RWPE2 (cell line): ENCODE measurements at regions not wholly inside any gene's neighbourhood (a gene's known extent, or its start where the extent isn't known, plus 50 kb on each side); places are given as distances from the start of the nearest gene placed in this dataset.

Source experiments
- ATAC-seq: fragments of 200-7000 bp; cut with Tn5 transposase; 3 replicates; pipeline ENCODE4 v1.9.1; 2021; ENCODE audit warnings: low read depth
- DNase-seq: peaks from one replicate; pipeline ENCODE4 v3.0.0-alpha.2; 2020; ENCODE audit warnings: low spot score
- H3K27ac ChIP-seq: fragments of 450-650 bp; 2 replicates; pipeline ENCODE4 v1.5.1; 2017; ENCODE audit warnings: mild to moderate bottlenecking; ENCODE audit not compliant: poor library complexity, severe bottlenecking
- H3K27me3 ChIP-seq: fragments of 250-450 bp; sonication (Bioruptor Pico); 2 replicates; pipeline ENCODE4 v1.5.1; 2021; ENCODE audit warnings: mild to moderate bottlenecking, moderate library complexity; ENCODE audit not compliant: insufficient read depth, poor library complexity, severe bottlenecking
- H3K36me3 ChIP-seq: fragments of 250-450 bp; sonication (Bioruptor Pico); 2 replicates; pipeline ENCODE4 v1.5.1; 2020; ENCODE audit warnings: low read depth, mild to moderate bottlenecking, moderate library complexity
- H3K4me1 ChIP-seq: fragments of 250-450 bp; sonication (Bioruptor Pico); 2 replicates; pipeline ENCODE4 v1.5.1; 2021; ENCODE audit warnings: mild to moderate bottlenecking, moderate library complexity; ENCODE audit not compliant: insufficient read depth, poor library complexity, severe bottlenecking
- H3K4me3 ChIP-seq: fragments of 250-450 bp; sonication (Bioruptor Pico); 2 replicates; pipeline ENCODE4 v1.5.1; 2021; ENCODE audit warnings: mild to moderate bottlenecking, moderate library complexity; ENCODE audit not compliant: severe bottlenecking
- H3K9me3 ChIP-seq: fragments of 250-450 bp; sonication (Bioruptor Pico); 2 replicates; pipeline ENCODE4 v1.5.1; 2021; ENCODE audit warnings: mild to moderate bottlenecking, moderate library complexity; ENCODE audit not compliant: severe bottlenecking
- TF ChIP-seq, protein P1 (sequence below): fragments of 450-650 bp; IDR thresholded peaks from one replicate; pipeline ENCODE4 v1.5.1; 2017; ENCODE audit warnings: mild to moderate bottlenecking, moderate library complexity; ENCODE audit not compliant: poor library complexity, severe bottlenecking

DNA sequence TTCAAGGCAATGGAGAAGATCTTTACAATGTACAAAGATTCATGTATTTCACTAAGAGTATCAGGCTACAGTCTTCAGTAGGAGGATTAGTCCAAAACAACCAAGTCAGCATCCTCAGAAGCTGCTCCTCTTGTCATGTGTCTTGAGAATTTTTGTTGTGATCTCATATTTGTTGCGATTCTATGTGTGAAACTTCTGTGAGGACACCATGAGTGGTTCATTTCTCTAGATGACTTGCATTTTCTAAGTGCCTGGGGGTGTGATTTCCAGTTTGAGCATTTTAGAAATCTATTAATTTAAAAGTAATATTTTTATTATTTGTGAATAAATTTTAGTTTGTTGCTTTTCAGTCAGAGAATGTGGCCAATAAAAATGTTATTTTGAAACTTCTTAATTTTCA is 94.5 kb downstream of the RAP2A start:
- no peak for DNase-seq
- no peak overlapping the region for H3K27ac ChIP-seq
- no peaks in the 10 kb centered on the region for H3K4me1 ChIP-seq
- no peak for ATAC-seq
- no peaks in the 10 kb centered on the region for H3K9me3 ChIP-seq
- no peaks in the 10 kb centered on the region for H3K27me3 ChIP-seq
- H3K4me3 ChIP-seq = no peak overlapping the region
- H3K36me3 ChIP-seq = no peaks in the 10 kb centered on the region
- TF ChIP-seq, protein P1, sequence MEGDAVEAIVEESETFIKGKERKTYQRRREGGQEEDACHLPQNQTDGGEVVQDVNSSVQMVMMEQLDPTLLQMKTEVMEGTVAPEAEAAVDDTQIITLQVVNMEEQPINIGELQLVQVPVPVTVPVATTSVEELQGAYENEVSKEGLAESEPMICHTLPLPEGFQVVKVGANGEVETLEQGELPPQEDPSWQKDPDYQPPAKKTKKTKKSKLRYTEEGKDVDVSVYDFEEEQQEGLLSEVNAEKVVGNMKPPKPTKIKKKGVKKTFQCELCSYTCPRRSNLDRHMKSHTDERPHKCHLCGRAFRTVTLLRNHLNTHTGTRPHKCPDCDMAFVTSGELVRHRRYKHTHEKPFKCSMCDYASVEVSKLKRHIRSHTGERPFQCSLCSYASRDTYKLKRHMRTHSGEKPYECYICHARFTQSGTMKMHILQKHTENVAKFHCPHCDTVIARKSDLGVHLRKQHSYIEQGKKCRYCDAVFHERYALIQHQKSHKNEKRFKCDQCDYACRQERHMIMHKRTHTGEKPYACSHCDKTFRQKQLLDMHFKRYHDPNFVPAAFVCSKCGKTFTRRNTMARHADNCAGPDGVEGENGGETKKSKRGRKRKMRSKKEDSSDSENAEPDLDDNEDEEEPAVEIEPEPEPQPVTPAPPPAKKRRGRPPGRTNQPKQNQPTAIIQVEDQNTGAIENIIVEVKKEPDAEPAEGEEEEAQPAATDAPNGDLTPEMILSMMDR = no peak

DNA sequence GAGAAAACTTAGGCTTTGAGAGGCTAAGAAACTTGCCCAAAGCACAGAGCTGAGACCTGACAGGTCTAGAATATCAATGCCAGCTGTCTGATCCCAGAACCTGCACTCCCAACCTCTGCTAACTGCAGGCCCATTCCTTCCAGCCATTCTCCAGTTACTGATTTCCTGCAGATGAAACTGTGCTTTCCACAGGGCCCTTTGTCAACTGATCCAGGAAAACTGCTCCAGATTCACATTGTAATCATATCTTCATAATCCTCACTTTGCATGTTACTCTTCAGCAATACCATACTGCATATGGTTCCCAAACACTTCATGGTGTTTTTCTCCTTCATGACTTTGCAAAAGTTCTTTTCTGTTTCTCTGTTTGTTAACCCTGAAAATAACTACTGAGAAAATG is 100.6 kb downstream of the RAP2A start:
- Histone ChIP-seq H3K27ac (no peak overlapping the region), H3K4me1 (no peaks in the 10 kb centered on the region), H3K36me3 (no peaks in the 10 kb centered on the region), H3K9me3 (no peaks in the 10 kb centered on the region), H3K27me3 (no peaks in the 10 kb centered on the region), H3K4me3 (no peak overlapping the region)
- TF ChIP-seq, protein P1 = no peak
- DNase-seq = no peak
- ATAC-seq = no peak

DNA sequence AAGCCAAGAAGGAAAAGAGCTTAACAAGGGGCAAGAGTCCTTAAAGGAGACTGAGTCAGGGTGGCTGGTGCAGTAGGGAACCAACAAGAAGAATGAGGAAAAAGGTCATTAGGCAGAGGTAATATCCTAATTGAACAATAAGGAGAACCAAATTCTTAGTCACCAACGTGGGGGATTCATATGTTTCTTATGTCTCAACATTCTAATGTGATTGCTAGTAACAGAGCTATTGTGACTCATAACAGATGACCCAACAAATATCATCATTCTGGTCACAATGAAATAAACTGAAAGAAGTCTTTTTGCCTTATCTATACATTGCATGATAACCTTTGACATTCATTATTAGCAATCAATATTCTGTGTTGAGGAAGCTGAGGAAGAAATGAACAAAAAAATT is 101.6 kb downstream of the RAP2A start:
- no peak for DNase-seq
- 0 out of 3 replicates have a peak, but pooled peaks have one; percentile 33 for ATAC-seq

DNA sequence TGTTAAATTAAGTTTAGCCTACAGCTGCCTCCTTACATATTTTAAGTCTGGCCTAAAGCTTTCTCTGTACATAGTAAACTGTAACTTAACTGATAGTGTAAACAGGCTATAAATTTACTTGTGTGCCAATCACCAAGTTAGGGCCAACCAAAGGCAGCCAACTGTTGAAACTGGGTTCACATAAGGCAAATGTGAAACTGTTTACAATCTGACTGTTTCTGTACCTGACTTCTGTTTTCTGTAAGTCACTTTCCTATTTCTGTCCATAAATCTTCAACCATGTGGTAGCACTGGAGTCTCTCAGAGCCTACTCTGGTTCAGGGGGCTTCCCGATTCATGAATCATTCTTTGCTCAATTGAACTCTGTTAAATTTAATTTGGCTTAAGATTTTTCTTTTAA is 103.1 kb downstream of the RAP2A start:
- no peaks in the 10 kb centered on the region for H3K27me3 ChIP-seq
- no peaks in the 10 kb centered on the region for H3K36me3 ChIP-seq
- H3K4me1 ChIP-seq = no peaks in the 10 kb centered on the region
- no peaks in the 10 kb centered on the region for H3K9me3 ChIP-seq
- H3K4me3 ChIP-seq = no peak overlapping the region
- TF ChIP-seq, protein P1 = no peak
- H3K27ac ChIP-seq = no peak overlapping the region
- ATAC-seq (no peak), DNase-seq (no peak)

More for the DNA sequence above, 101.6 kb downstream of the RAP2A start:
- no peak overlapping the region for H3K4me3 ChIP-seq
- no peaks in the 10 kb centered on the region for H3K9me3 ChIP-seq
- TF ChIP-seq, protein P1 = no peak
- no peak overlapping the region for H3K27ac ChIP-seq
- no peaks in the 10 kb centered on the region for H3K4me1 ChIP-seq
- no peaks in the 10 kb centered on the region for H3K36me3 ChIP-seq
- H3K27me3 ChIP-seq = no peaks in the 10 kb centered on the region

DNA sequence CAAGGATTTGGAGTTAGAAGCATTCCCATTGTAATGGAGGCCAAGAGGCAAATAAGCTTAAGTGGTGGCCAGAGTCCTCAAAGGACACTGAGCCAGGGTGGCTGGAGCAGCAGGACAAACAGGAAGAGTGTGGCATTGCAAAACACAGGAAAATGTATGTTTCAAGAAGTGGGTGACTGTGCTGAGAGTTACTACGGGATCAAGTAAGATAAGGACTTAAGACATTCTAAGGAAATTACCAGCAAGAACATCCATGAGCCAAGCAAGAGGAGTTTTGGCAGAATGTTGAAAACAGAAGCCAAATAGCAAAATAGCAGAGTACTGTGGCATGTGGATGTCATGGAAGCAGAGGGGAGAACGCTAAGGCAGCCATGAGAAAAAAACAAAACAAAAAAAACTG is 104.2 kb downstream of the RAP2A start:
- H3K9me3 ChIP-seq = no peaks in the 10 kb centered on the region
- no peak overlapping the region for H3K27ac ChIP-seq
- H3K4me1 ChIP-seq = no peaks in the 10 kb centered on the region
- no peak overlapping the region for H3K4me3 ChIP-seq
- H3K36me3 ChIP-seq = no peaks in the 10 kb centered on the region
- TF ChIP-seq, protein P1 = no peak
- H3K27me3 ChIP-seq = no peaks in the 10 kb centered on the region
- ATAC-seq = no peak
- no peak for DNase-seq
